Esophagus muscularis mucosa (tissue), 4 donors: ENCODE measurements at regions not wholly inside any gene's neighbourhood (a gene's known extent, or its start where the extent isn't known, plus 50 kb on each side); places are given as distances from the start of the nearest gene placed in this dataset.

ENCODE experiments used
- DNase-seq: peaks from one replicate; pipeline ENCODE4 v3.0.0-alpha.2; 2017; ENCODE audit errors: extremely low spot score
- H3K27ac ChIP-seq, 4 donors: fragments of 200-600 bp; sonication (generic); replicated peaks in 1 of 4; 1 replicate in 3 of 4; 2 replicates in 1 of 4; pipeline ENCODE4 v1.5.1; 2016 to 2019; ENCODE audit warnings: mild to moderate bottlenecking in 1 of 4
- H3K27me3 ChIP-seq, 4 donors: fragments of 200-600 bp; sonication (generic); one replicate each; pipeline versions ENCODE4 v1.5.1 to v1.6.0; 2016 to 2019
- H3K36me3 ChIP-seq, 4 donors: fragments of 200-600 bp; sonication (generic); one replicate each; pipeline ENCODE4 v1.5.1; 2016 to 2019
- H3K4me1 ChIP-seq, 4 donors: fragments of 200-600 bp; sonication (generic); one replicate each; pipeline ENCODE4 v1.5.1; 2016 to 2019
- H3K4me3 ChIP-seq, 4 donors: fragments of 200-600 bp; sonication (generic); 1 replicate in 2 of 4; 2 replicates in 2 of 4; pipeline ENCODE4 v1.5.1; 2016 to 2019; ENCODE audit warnings: mild to moderate bottlenecking in 4 of 4, moderate library complexity in 1 of 4
- H3K9me3 ChIP-seq, 4 donors: fragments of 200-600 bp; sonication (generic); 1 replicate in 3 of 4; 2 replicates in 1 of 4; pipeline ENCODE4 v1.5.1; 2016 to 2019
- CTCF ChIP-seq, 3 experiments: fragments of 200-600 bp in 2 of 3; fragments of 450-650 bp in 1 of 3; sonication (generic) in 2 of 3; IDR thresholded peaks; one replicate each; pipeline ENCODE4 v1.5.1; 2017 to 2019; ENCODE audit warnings: antibody characterized with exemption in 3 of 3, mild to moderate bottlenecking in 2 of 3, moderate library complexity in 1 of 3
- EP300 ChIP-seq: sonication (generic); formaldehyde crosslinking; IDR thresholded peaks from one replicate; pipeline ENCODE4 v1.6.1; 2017; ENCODE audit warnings: antibody characterized with exemption
- POLR2A ChIP-seq: fragments of 450-650 bp; IDR thresholded peaks from one replicate; pipeline ENCODE4 v1.6.1; 2017; ENCODE audit warnings: antibody characterized with exemption, moderate library complexity, mild to moderate bottlenecking, low read depth
- POLR2AphosphoS5 ChIP-seq, 2 donors: sonication (generic); formaldehyde crosslinking; IDR thresholded peaks; one replicate each; pipeline ENCODE4 v1.6.1; 2017; ENCODE audit warnings: antibody characterized with exemption in 2 of 2
- WGBS: methylation state at CpG from one replicate; pipeline ENCODE4 v1.1.5; 2018; 5-methylcytosine and 5-hydroxymethylcytosine counted together
- intact Hi-C: fragments of 100-400 bp; cut with DNase I; formaldehyde crosslinking; loops from one replicate; pipeline ENCODE4 v1.15.1; 2023

GRCh38 chr17:74118504-74118903 lies 85.0 kb upstream of the RPL38 start:
- Histone ChIP-seq H3K36me3 (no peaks in the 10 kb centered on the region), H3K9me3 (peaks cover 0 to 7% (median 2%) of the 10 kb centered on the region in 4 donors), H3K4me3 (no peak overlapping the region), H3K27ac (no peak overlapping the region), H3K4me1 (no peaks in the 10 kb centered on the region), H3K27me3 (peaks cover 0 to 82% (median 2%) of the 10 kb centered on the region in 4 donors)
- TF ChIP-seq EP300 (no peak), CTCF (IDR thresholded peaks at IDR 0.05) (peak in 1 of 3 experiments; percentile 9), POLR2AphosphoS5 (IDR thresholded peaks at IDR 0.05) (no peak), POLR2A (no peak)
- DNase-seq = no peak
- intact Hi-C loops = no loop called here
- WGBS = 46% methylated on average over 7 of the region's 8 CpGs

- WGBS = 90% methylated on average over 16 of the region's 16 CpGs
- no peak for DNase-seq
- H3K36me3 ChIP-seq = no peaks in the 10 kb centered on the region
- H3K27me3 ChIP-seq = peaks cover 0 to 81% (median 2%) of the 10 kb centered on the region in 4 donors
- peaks cover 0 to 7% (median 2%) of the 10 kb centered on the region in 4 donors for H3K9me3 ChIP-seq
- TF ChIP-seq CTCF (IDR thresholded peaks at IDR 0.05) = no peak
- TF ChIP-seq POLR2A = no peak
- no peak for TF ChIP-seq POLR2AphosphoS5 (IDR thresholded peaks at IDR 0.05)
- TF ChIP-seq EP300 = no peak
- intact Hi-C loops = no loop called here
- no peak overlapping the region for H3K4me3 ChIP-seq
- no peak overlapping the region for H3K27ac ChIP-seq
- H3K4me1 ChIP-seq = no peaks in the 10 kb centered on the region
These were observed 84.4 kb upstream of the RPL38 start for GRCh38 chr17:74119049-74119580.

DNA sequence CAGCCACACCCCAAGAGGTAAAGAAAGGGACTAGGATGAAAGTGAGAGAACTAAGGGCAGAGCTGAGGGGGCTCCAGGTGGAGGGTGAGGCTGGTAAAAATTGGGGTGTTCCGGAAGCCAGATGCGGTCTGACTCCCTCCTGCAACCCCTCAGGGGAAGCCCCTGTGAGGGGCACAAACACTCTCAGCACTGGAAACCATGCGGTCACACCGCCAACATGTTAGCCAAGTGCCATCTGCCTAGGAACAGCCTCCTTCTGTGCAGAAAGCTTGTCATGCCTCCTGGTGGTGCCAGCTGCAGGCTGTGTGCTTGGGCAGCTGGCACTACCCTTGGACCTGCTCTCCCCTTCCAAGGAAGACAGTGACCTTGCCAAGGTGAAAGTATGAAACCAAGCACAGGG lies 83.5 kb upstream of the RPL38 start:
- intact Hi-C loops = no loop called here
- Histone ChIP-seq H3K4me1 (no peaks in the 10 kb centered on the region), H3K4me3 (no peak overlapping the region), H3K36me3 (no peaks in the 10 kb centered on the region), H3K27ac (no peak overlapping the region), H3K9me3 (peaks cover 0 to 7% (median 2%) of the 10 kb centered on the region in 4 donors), H3K27me3 (peaks cover 0 to 73% (median 0%) of the 10 kb centered on the region in 4 donors)
- TF ChIP-seq POLR2A = no peak
- no peak for TF ChIP-seq CTCF (IDR thresholded peaks at IDR 0.05)
- TF ChIP-seq POLR2AphosphoS5 (IDR thresholded peaks at IDR 0.05) = no peak
- no peak for DNase-seq
- WGBS = 71% methylated on average over 2 of the region's 4 CpGs

GRCh38 chr17:74123350-74123749 lies 80.1 kb upstream of the RPL38 start:
- Histone ChIP-seq H3K27ac (no peak overlapping the region), H3K27me3 (peaks cover 0 to 71% (median 0%) of the 10 kb centered on the region in 4 donors), H3K4me3 (no peak overlapping the region), H3K9me3 (peaks cover 0 to 7% (median 2%) of the 10 kb centered on the region in 4 donors), H3K4me1 (no peaks in the 10 kb centered on the region), H3K36me3 (no peaks in the 10 kb centered on the region)
- DNase-seq = no peak
- no peak for TF ChIP-seq POLR2A
- TF ChIP-seq POLR2AphosphoS5 (IDR thresholded peaks at IDR 0.05) = no peak
- TF ChIP-seq EP300 = no peak
- TF ChIP-seq CTCF (IDR thresholded peaks at IDR 0.05) = no peak
- intact Hi-C loops = no loop called here

GRCh38 chr17:74123866-74124444 lies 79.5 kb upstream of the RPL38 start:
- Histone ChIP-seq H3K27ac (no peak overlapping the region), H3K27me3 (peaks cover 0 to 74% (median 0%) of the 10 kb centered on the region in 4 donors), H3K4me1 (no peaks in the 10 kb centered on the region), H3K9me3 (peaks cover 0 to 7% (median 2%) of the 10 kb centered on the region in 4 donors), H3K36me3 (no peaks in the 10 kb centered on the region), H3K4me3 (no peak overlapping the region)
- 83% methylated on average over 9 of the region's 9 CpGs for WGBS
- no peak for DNase-seq
- TF ChIP-seq CTCF (IDR thresholded peaks at IDR 0.05) (no peak), POLR2AphosphoS5 (IDR thresholded peaks at IDR 0.05) (no peak), EP300 (no peak), POLR2A (no peak)
- intact Hi-C loops = no loop called here
